Liver (tissue), 8 donors: ENCODE measurements at regions not wholly inside any gene's neighbourhood (a gene's known extent, or its start where the extent isn't known, plus 50 kb on each side); places are given as distances from the start of the nearest gene placed in this dataset.

ENCODE experiments used
- DNase-seq: peaks from one replicate; pipeline ENCODE4 v3.0.0-alpha.2; 2017; ENCODE audit warnings: low spot score
- H3K27ac ChIP-seq, 2 donors: one replicate each; pipeline ENCODE4 v1.7.0; 2013; ENCODE audit warnings: inconsistent platforms in 2 of 2, low read length in 2 of 2, control low read depth in 1 of 2, low read depth in 1 of 2, mild to moderate bottlenecking in 1 of 2
- H3K27me3 ChIP-seq, 4 donors: one replicate each; pipeline versions ENCODE4 v1.6.1 to v1.7.0; 2013; ENCODE audit warnings: low read length in 3 of 4, inconsistent platforms in 1 of 4, mild to moderate bottlenecking in 1 of 4, moderate library complexity in 1 of 4; ENCODE audit not compliant: control insufficient read depth in 4 of 4, insufficient read depth in 4 of 4
- H3K36me3 ChIP-seq, 4 donors: one replicate each; pipeline versions ENCODE4 v1.6.1 to v1.7.0; 2013; ENCODE audit warnings: low read length in 3 of 4, mild to moderate bottlenecking in 3 of 4, low read depth in 1 of 4, moderate library complexity in 1 of 4; ENCODE audit not compliant: control insufficient read depth in 4 of 4, insufficient read depth in 3 of 4
- H3K4me1 ChIP-seq, 4 donors: one replicate each; pipeline versions ENCODE4 v1.6.1 to v1.7.0; 2013; ENCODE audit warnings: low read length in 3 of 4, mild to moderate bottlenecking in 3 of 4, moderate library complexity in 1 of 4; ENCODE audit not compliant: control insufficient read depth in 4 of 4, insufficient read depth in 4 of 4
- H3K4me3 ChIP-seq, 3 donors: one replicate each; pipeline versions ENCODE4 v1.6.1 to v1.7.0; 2013; ENCODE audit warnings: low read length in 3 of 3, control low read depth in 1 of 3, low read depth in 1 of 3, mild to moderate bottlenecking in 1 of 3
- H3K9ac ChIP-seq, 2 donors: one replicate each; pipeline ENCODE4 v1.7.0; 2013; ENCODE audit warnings: low read length in 2 of 2, mild to moderate bottlenecking in 2 of 2, moderate library complexity in 2 of 2, control low read depth in 1 of 2, low read depth in 1 of 2
- H3K9me3 ChIP-seq, 4 donors: one replicate each; pipeline versions ENCODE4 v1.6.1 to v1.7.0; 2013; ENCODE audit warnings: low read length in 3 of 4; ENCODE audit not compliant: control insufficient read depth in 4 of 4
- EGR1 ChIP-seq, 2 donors: IDR thresholded peaks; 2 replicates each; pipeline ENCODE4 v1.6.1; 2016 to 2018; ENCODE audit warnings: antibody characterized with exemption in 2 of 2, low read depth in 2 of 2
- FOXA2 ChIP-seq: IDR thresholded peaks from 2 replicates; pipeline ENCODE4 v1.6.1; 2016; ENCODE audit warnings: antibody characterized with exemption
- GABPA ChIP-seq, 2 donors: IDR thresholded peaks in 1 of 2; conservative IDR thresholded peaks in 1 of 2; 2 replicates each; pipeline ENCODE4 v1.6.1; 2016; ENCODE audit warnings: antibody characterized with exemption in 2 of 2, mild to moderate bottlenecking in 1 of 2, moderate library complexity in 1 of 2
- HNF4A ChIP-seq, 2 donors: conservative IDR thresholded peaks; 2 replicates each; pipeline ENCODE4 v1.6.1; 2016; ENCODE audit warnings: antibody characterized with exemption in 2 of 2, mild to moderate bottlenecking in 2 of 2
- JUND ChIP-seq, 2 donors: IDR thresholded peaks; 2 replicates each; pipeline ENCODE4 v1.6.1; 2016; ENCODE audit warnings: antibody characterized with exemption in 2 of 2
- NR2F2 ChIP-seq: IDR thresholded peaks from 2 replicates; pipeline ENCODE4 v1.6.1; 2016; ENCODE audit warnings: antibody characterized with exemption
- RAD21 ChIP-seq, 2 donors: IDR thresholded peaks; 2 replicates each; pipeline ENCODE4 v1.6.1; 2016; ENCODE audit warnings: antibody characterized with exemption in 2 of 2, mild to moderate bottlenecking in 2 of 2
- RXRA ChIP-seq, 2 donors: IDR thresholded peaks; 2 replicates each; pipeline ENCODE4 v1.6.1; 2017 to 2018; ENCODE audit warnings: antibody characterized with exemption in 2 of 2, mild to moderate bottlenecking in 1 of 2
- SP1 ChIP-seq: IDR thresholded peaks from 2 replicates; pipeline ENCODE4 v1.6.1; 2018; ENCODE audit warnings: antibody characterized with exemption, mild to moderate bottlenecking
- TAF1 ChIP-seq: conservative IDR thresholded peaks from 2 replicates; pipeline ENCODE4 v1.6.1; 2016; ENCODE audit warnings: antibody characterized with exemption, mild to moderate bottlenecking
- YY1 ChIP-seq: IDR thresholded peaks from 2 replicates; pipeline ENCODE4 v1.6.1; 2016; ENCODE audit warnings: antibody characterized with exemption, mild to moderate bottlenecking
- WGBS: extraction: QIAGEN DNeasy Blood & Tissue Kit; methylation state at CpG from one replicate; pipeline ENCODE4 v1.1.7; 2013; 5-methylcytosine and 5-hydroxymethylcytosine counted together
- TF ChIP-seq, protein P1 (sequence below): IDR thresholded peaks from 2 replicates; pipeline ENCODE4 v1.6.1; 2016; ENCODE audit warnings: antibody characterized with exemption
- TF ChIP-seq, protein P2 (sequence below): IDR thresholded peaks from 2 replicates; pipeline ENCODE4 v1.6.1; 2016; ENCODE audit warnings: antibody characterized with exemption
- TF ChIP-seq, protein P3 (sequence below): fragments of 150-350 bp; IDR thresholded peaks from 2 replicates; pipeline ENCODE4 v1.5.1; 2017; ENCODE audit warnings: improper control_type of control experiment, low read depth, low read length; ENCODE audit not compliant: missing input control
- TF ChIP-seq, protein P4 (sequence below): IDR thresholded peaks from 2 replicates; pipeline ENCODE4 v1.6.1; 2016; ENCODE audit warnings: antibody characterized with exemption, mild to moderate bottlenecking
- donor health status: healthy.
- donor health status: healthy.
- donor health status: healthy.
- donor health status: healthy.
- donor health status: healthy.

DNA sequence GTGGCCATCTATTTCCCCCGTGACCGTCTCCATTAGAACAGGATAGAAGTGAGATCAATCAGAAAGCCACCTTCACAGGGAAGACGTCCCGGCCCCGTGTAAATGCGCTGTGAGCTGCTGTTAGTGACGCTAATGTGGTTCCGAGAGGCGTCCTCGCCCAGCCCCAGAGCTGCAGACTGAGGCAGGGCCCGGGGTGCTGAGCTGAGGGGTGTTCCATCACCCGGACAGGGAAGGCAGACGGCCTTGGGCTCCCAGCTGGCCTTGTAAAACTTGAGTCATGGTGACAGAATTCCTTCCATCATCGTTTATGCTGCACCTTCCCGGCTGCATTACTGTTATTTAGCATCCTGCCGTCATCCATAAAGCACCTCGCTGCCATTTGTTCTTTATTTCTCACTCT lies 195.3 kb upstream of the CTBP2 start:
- TF ChIP-seq, protein P1, sequence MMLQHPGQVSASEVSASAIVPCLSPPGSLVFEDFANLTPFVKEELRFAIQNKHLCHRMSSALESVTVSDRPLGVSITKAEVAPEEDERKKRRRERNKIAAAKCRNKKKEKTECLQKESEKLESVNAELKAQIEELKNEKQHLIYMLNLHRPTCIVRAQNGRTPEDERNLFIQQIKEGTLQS: no peak
- TF ChIP-seq GABPA (IDR thresholded peaks at IDR 0.05 in 1 of 2, conservative IDR thresholded peaks at IDR 0.05 in 1 of 2) (no peak), HNF4A (conservative IDR thresholded peaks at IDR 0.05) (no peak), NR2F2 (no peak), TAF1 (no peak), YY1 (no peak), SP1 (no peak)
- DNase-seq: no peak
- H3K9ac ChIP-seq: no peak overlapping the region
- H3K27ac ChIP-seq: no peak overlapping the region
- H3K36me3 ChIP-seq: no peaks in the 10 kb centered on the region
- peaks cover 0 to 2% (median 0%) of the 10 kb centered on the region in 4 donors for H3K9me3 ChIP-seq
- H3K27me3 ChIP-seq: no peaks in the 10 kb centered on the region
- WGBS: 73% methylated on average over 17 of the region's 17 CpGs
- no peaks in the 10 kb centered on the region for H3K4me1 ChIP-seq
- H3K4me3 ChIP-seq: no peak overlapping the region

DNA sequence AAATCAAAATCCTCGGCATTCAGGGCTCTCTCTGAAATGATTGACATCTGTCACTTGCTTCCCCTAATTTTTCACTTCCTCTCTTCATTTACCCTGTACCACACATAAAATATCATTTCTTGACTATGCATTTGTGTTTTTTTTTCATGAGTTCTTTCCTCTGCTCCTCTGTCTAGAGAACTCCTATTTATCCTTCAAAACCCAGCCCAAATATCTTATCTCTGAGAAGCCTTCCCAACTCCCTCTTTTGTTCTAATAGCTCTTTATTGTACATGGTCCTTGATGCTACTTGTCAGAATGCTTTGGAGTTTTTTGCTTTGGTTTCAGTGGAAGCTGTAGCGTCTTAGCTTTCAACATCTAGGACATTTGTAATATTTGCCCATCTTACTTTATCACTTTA lies 190.2 kb upstream of the CTBP2 start:
- no peak overlapping the region for H3K27ac ChIP-seq
- no peaks in the 10 kb centered on the region for H3K9me3 ChIP-seq
- TF ChIP-seq HNF4A (conservative IDR thresholded peaks at IDR 0.05) (no peak), RXRA (IDR thresholded peaks at IDR 0.05) (no peak), GABPA (IDR thresholded peaks at IDR 0.05 in 1 of 2, conservative IDR thresholded peaks at IDR 0.05 in 1 of 2) (no peak)
- TF ChIP-seq, protein P1: no peak
- TF ChIP-seq, protein P2, sequence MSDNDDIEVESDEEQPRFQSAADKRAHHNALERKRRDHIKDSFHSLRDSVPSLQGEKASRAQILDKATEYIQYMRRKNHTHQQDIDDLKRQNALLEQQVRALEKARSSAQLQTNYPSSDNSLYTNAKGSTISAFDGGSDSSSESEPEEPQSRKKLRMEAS: no peak
- TF ChIP-seq, protein P3, sequence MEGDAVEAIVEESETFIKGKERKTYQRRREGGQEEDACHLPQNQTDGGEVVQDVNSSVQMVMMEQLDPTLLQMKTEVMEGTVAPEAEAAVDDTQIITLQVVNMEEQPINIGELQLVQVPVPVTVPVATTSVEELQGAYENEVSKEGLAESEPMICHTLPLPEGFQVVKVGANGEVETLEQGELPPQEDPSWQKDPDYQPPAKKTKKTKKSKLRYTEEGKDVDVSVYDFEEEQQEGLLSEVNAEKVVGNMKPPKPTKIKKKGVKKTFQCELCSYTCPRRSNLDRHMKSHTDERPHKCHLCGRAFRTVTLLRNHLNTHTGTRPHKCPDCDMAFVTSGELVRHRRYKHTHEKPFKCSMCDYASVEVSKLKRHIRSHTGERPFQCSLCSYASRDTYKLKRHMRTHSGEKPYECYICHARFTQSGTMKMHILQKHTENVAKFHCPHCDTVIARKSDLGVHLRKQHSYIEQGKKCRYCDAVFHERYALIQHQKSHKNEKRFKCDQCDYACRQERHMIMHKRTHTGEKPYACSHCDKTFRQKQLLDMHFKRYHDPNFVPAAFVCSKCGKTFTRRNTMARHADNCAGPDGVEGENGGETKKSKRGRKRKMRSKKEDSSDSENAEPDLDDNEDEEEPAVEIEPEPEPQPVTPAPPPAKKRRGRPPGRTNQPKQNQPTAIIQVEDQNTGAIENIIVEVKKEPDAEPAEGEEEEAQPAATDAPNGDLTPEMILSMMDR: no peak
- TF ChIP-seq, protein P4, sequence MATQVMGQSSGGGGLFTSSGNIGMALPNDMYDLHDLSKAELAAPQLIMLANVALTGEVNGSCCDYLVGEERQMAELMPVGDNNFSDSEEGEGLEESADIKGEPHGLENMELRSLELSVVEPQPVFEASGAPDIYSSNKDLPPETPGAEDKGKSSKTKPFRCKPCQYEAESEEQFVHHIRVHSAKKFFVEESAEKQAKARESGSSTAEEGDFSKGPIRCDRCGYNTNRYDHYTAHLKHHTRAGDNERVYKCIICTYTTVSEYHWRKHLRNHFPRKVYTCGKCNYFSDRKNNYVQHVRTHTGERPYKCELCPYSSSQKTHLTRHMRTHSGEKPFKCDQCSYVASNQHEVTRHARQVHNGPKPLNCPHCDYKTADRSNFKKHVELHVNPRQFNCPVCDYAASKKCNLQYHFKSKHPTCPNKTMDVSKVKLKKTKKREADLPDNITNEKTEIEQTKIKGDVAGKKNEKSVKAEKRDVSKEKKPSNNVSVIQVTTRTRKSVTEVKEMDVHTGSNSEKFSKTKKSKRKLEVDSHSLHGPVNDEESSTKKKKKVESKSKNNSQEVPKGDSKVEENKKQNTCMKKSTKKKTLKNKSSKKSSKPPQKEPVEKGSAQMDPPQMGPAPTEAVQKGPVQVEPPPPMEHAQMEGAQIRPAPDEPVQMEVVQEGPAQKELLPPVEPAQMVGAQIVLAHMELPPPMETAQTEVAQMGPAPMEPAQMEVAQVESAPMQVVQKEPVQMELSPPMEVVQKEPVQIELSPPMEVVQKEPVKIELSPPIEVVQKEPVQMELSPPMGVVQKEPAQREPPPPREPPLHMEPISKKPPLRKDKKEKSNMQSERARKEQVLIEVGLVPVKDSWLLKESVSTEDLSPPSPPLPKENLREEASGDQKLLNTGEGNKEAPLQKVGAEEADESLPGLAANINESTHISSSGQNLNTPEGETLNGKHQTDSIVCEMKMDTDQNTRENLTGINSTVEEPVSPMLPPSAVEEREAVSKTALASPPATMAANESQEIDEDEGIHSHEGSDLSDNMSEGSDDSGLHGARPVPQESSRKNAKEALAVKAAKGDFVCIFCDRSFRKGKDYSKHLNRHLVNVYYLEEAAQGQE: no peak
- WGBS: 80% methylated on average over 2 of the region's 2 CpGs
- DNase-seq: no peak
- no peak overlapping the region for H3K4me3 ChIP-seq
- no peak overlapping the region for H3K9ac ChIP-seq
- H3K4me1 ChIP-seq: no peaks in the 10 kb centered on the region
- H3K36me3 ChIP-seq: no peaks in the 10 kb centered on the region
- peaks cover 0 to 4% (median 0%) of the 10 kb centered on the region in 4 donors for H3K27me3 ChIP-seq

DNA sequence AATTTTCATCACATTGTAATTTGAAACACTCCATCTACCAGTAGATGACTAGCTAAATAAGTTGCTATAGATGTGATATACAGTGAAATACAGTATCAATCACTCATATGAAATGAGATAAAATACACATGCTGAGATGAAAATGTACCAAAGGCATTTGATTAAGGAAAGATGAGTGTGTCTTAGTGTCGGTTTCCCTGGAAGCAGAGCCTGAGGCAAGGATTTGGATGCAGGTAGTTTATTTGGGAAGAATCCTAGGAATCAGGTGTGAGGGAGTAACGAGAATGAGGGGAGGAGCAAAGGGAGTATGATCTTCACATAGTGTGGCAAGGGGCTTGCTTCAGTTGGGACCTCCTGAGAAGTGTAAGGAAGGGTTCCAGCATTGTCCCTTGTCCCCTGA lies 188.2 kb upstream of the CTBP2 start:
- H3K4me1 ChIP-seq: no peaks in the 10 kb centered on the region
- no peak overlapping the region for H3K9ac ChIP-seq
- H3K9me3 ChIP-seq: no peaks in the 10 kb centered on the region
- H3K4me3 ChIP-seq: no peak overlapping the region
- no peak for DNase-seq
- 70% methylated on average over 2 of the region's 2 CpGs for WGBS
- no peaks in the 10 kb centered on the region for H3K36me3 ChIP-seq
- H3K27me3 ChIP-seq: peaks cover 0 to 4% (median 0%) of the 10 kb centered on the region in 4 donors
- no peak overlapping the region for H3K27ac ChIP-seq
- TF ChIP-seq YY1 (no peak), RAD21 (IDR thresholded peaks at IDR 0.05) (no peak), JUND (IDR thresholded peaks at IDR 0.05) (no peak), HNF4A (conservative IDR thresholded peaks at IDR 0.05) (no peak), RXRA (IDR thresholded peaks at IDR 0.05) (no peak), FOXA2 (no peak), EGR1 (IDR thresholded peaks at IDR 0.05; ENCODE audit: low read depth in 2 of 2) (no peak)
- TF ChIP-seq, protein P4: no peak
- TF ChIP-seq, protein P1: no peak
